Activated T-helper 2 cell treated with anti-CD3 and anti-CD28 coated beads, Interferon-gamma antibody, Interleukin-2, Interleukin-4, amounts not matched to agents 10 μg/mL and 5 μg/mL and 100 μg/mL, durations not matched to agents 14 hours and 24 hours and 36 hours (primary cell): ENCODE measurements at regions not wholly inside any gene's neighbourhood (a gene's known extent, or its start where the extent isn't known, plus 50 kb on each side); places are given as distances from the start of the nearest gene placed in this dataset.
"Not testable (repeated sequence)": the region's sequence is repeated elsewhere in the genome, so short reads cannot be mapped to it uniquely, and the experiment has no call there.

ENCODE experiments used
- DNase-seq: peaks from one replicate; pipeline ENCODE4 v3.0.0; 2021; ENCODE audit warnings: low spot score
- H3K27ac Mint-ChIP-seq: one replicate; pipeline ENCODE4 v1.8.0; 2021; ENCODE audit warnings: mixed read lengths
- H3K27me3 Mint-ChIP-seq: one replicate; pipeline ENCODE4 v1.8.0; 2021; ENCODE audit warnings: low read depth, mixed read lengths
- H3K36me3 Mint-ChIP-seq: one replicate; pipeline ENCODE4 v1.8.0; 2021; ENCODE audit warnings: low read depth, mixed read lengths
- H3K4me1 Mint-ChIP-seq: one replicate; pipeline ENCODE4 v1.8.0; 2021; ENCODE audit warnings: low read depth, mixed read lengths
- H3K4me3 Mint-ChIP-seq: one replicate; pipeline ENCODE4 v1.8.0; 2021; ENCODE audit warnings: low read depth, mild to moderate bottlenecking, moderate library complexity, mixed read lengths
- H3K9me3 Mint-ChIP-seq: one replicate; pipeline ENCODE4 v1.8.0; 2021; ENCODE audit warnings: mixed read lengths
- intact Hi-C: fragments of 100-400 bp; cut with micrococcal nuclease; formaldehyde crosslinking; loops from one replicate; pipeline ENCODE4 v1.15.1; 2023

- Mint-ChIP-seq H3K27ac (no peak overlapping the region), H3K4me3 (no peak overlapping the region), H3K9me3 (peaks cover 15% of the 10 kb centered on the region), H3K4me1 (no peaks in the 10 kb centered on the region), H3K27me3 (no peaks in the 10 kb centered on the region), H3K36me3 (no peaks in the 10 kb centered on the region)
- intact Hi-C loops = no loop called here
- no peak for DNase-seq
Measured at GRCh38 chr13:89486709-89487108, 1815.5 kb downstream of the SLITRK5 start.

- Mint-ChIP-seq H3K27me3 (no peaks in the 10 kb centered on the region), H3K4me3 (no peak overlapping the region), H3K27ac (no peak overlapping the region), H3K4me1 (no peaks in the 10 kb centered on the region), H3K36me3 (no peaks in the 10 kb centered on the region), H3K9me3 (peaks cover 20% of the 10 kb centered on the region)
- no peak for DNase-seq
- intact Hi-C loops = no loop called here
Measured at GRCh38 chr13:89490661-89491060, 1819.5 kb downstream of the SLITRK5 start.

GRCh38 chr13:89496478-89496877 lies 1825.3 kb downstream of the SLITRK5 start:
- Mint-ChIP-seq H3K9me3 (peaks cover 33% of the 10 kb centered on the region), H3K27ac (no peak overlapping the region), H3K36me3 (no peaks in the 10 kb centered on the region), H3K4me1 (no peaks in the 10 kb centered on the region), H3K4me3 (no peak overlapping the region), H3K27me3 (no peaks in the 10 kb centered on the region)
- intact Hi-C loops = no loop called here
- DNase-seq = no peak

- Mint-ChIP-seq H3K27me3 (no peaks in the 10 kb centered on the region), H3K27ac (no peak overlapping the region), H3K4me3 (no peak overlapping the region), H3K4me1 (no peaks in the 10 kb centered on the region), H3K9me3 (peaks cover 30% of the 10 kb centered on the region), H3K36me3 (no peaks in the 10 kb centered on the region)
- no peak for DNase-seq
- intact Hi-C loops = no loop called here
Measured at GRCh38 chr13:89497658-89498057, 1826.5 kb downstream of the SLITRK5 start.

- no peak for DNase-seq
Measured at GRCh38 chr13:89502286-89502685, 1831.1 kb downstream of the SLITRK5 start.

GRCh38 chr13:89514534-89515312 lies 1832.8 kb upstream of the MIR17HG start:
- intact Hi-C loops = no loop called here
- peaks cover 45% of the 10 kb centered on the region for H3K9me3 Mint-ChIP-seq
- no peaks in the 10 kb centered on the region for H3K27me3 Mint-ChIP-seq
- no peak overlapping the region for H3K27ac Mint-ChIP-seq
- no peak overlapping the region for H3K4me3 Mint-ChIP-seq
- H3K4me1 Mint-ChIP-seq = no peaks in the 10 kb centered on the region
- DNase-seq = no peak
- H3K36me3 Mint-ChIP-seq = no peaks in the 10 kb centered on the region

More at GRCh38 chr13:89502286-89502685, 1831.1 kb downstream of the SLITRK5 start:
- intact Hi-C loops = no loop called here
- Mint-ChIP-seq H3K27me3 (no peaks in the 10 kb centered on the region), H3K9me3 (peaks cover 21% of the 10 kb centered on the region), H3K36me3 (no peaks in the 10 kb centered on the region), H3K4me3 (no peak overlapping the region), H3K27ac (no peak overlapping the region), H3K4me1 (no peaks in the 10 kb centered on the region)

GRCh38 chr13:89515948-89516347 lies 1831.5 kb upstream of the MIR17HG start:
- peaks cover 39% of the 10 kb centered on the region for H3K9me3 Mint-ChIP-seq
- H3K4me3 Mint-ChIP-seq = no peak overlapping the region
- H3K36me3 Mint-ChIP-seq = no peaks in the 10 kb centered on the region
- no peaks in the 10 kb centered on the region for H3K4me1 Mint-ChIP-seq
- intact Hi-C loops = no loop called here
- no peaks in the 10 kb centered on the region for H3K27me3 Mint-ChIP-seq
- H3K27ac Mint-ChIP-seq = no peak overlapping the region
- DNase-seq = no peak

- intact Hi-C loops = no loop called here
- DNase-seq = no peak
- Mint-ChIP-seq H3K27me3 (no peaks in the 10 kb centered on the region), H3K27ac (no peak overlapping the region), H3K4me1 (no peaks in the 10 kb centered on the region), H3K9me3 (peaks cover 24% of the 10 kb centered on the region), H3K4me3 (no peak overlapping the region), H3K36me3 (no peaks in the 10 kb centered on the region)
Measured at GRCh38 chr13:89518289-89519077, 1829.0 kb upstream of the MIR17HG start.

GRCh38 chr13:89520468-89520867 lies 1827.0 kb upstream of the MIR17HG start:
- Mint-ChIP-seq H3K4me1 (no peaks in the 10 kb centered on the region), H3K36me3 (no peaks in the 10 kb centered on the region), H3K4me3 (no peak overlapping the region), H3K27ac (no peak overlapping the region), H3K27me3 (no peaks in the 10 kb centered on the region), H3K9me3 (peaks cover 22% of the 10 kb centered on the region)
- no peak for DNase-seq
- intact Hi-C loops = no loop called here

GRCh38 chr13:89521672-89522071 lies 1825.8 kb upstream of the MIR17HG start:
- H3K4me3 Mint-ChIP-seq, H3K27ac Mint-ChIP-seq, H3K27me3 Mint-ChIP-seq, intact Hi-C loops, H3K4me1 Mint-ChIP-seq, DNase-seq, H3K36me3 Mint-ChIP-seq: not testable (repeated sequence)
- peaks cover 34% of the 10 kb centered on the region for H3K9me3 Mint-ChIP-seq

GRCh38 chr13:89541091-89542030 lies 1806.1 kb upstream of the MIR17HG start:
- no peak overlapping the region for H3K4me3 Mint-ChIP-seq
- H3K27ac Mint-ChIP-seq = no peak overlapping the region
- H3K9me3 Mint-ChIP-seq = peaks cover 26% of the 10 kb centered on the region
- H3K27me3 Mint-ChIP-seq = no peaks in the 10 kb centered on the region
- no peak for DNase-seq
- no peaks in the 10 kb centered on the region for H3K4me1 Mint-ChIP-seq
- intact Hi-C loops = no loop called here
- H3K36me3 Mint-ChIP-seq = no peaks in the 10 kb centered on the region

- intact Hi-C loops = no loop called here
- Mint-ChIP-seq H3K4me1 (no peaks in the 10 kb centered on the region), H3K9me3 (peaks cover 31% of the 10 kb centered on the region), H3K36me3 (no peaks in the 10 kb centered on the region), H3K4me3 (no peak overlapping the region), H3K27me3 (no peaks in the 10 kb centered on the region), H3K27ac (no peak overlapping the region)
- no peak for DNase-seq
Measured at GRCh38 chr13:89550938-89551337, 1796.5 kb upstream of the MIR17HG start.
